ENCODE measurements at regions not wholly inside any gene's neighbourhood (a gene's known extent, or its start where the extent isn't known, plus 50 kb on each side); places are given as distances from the start of the nearest gene placed in this dataset.

DNA sequence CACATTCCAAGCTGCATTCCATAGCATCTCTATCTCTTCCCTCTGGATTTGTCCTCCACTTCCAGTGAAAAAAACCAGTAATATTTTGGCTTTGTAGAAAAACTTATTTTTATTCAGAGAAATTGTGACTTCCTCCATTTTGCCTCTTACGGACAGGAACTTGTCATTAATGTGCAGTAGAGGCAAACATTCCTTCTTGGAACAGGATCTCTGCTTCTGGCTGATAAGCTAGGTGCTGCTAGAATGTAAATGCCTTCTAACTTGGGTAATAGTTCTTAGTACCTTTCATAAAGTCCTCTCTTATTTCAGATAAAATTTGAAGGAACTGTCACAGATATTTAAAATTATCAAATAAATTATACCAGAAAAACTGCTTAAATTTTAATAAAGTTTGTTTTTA is 707.8 kb downstream of the USP25 start:
- H2AFZ ChIP-seq, result no peak overlapping the region
- H3K4me2 ChIP-seq (ENCODE audit: unreplicated experiment), result no peak overlapping the region
- no peak overlapping the region for H3K4me3 ChIP-seq
- H4K20me1 ChIP-seq (ENCODE audit: insufficient read depth), result no peaks in the 10 kb centered on the region
- no peaks in the 10 kb centered on the region for H3K36me3 ChIP-seq (ENCODE audit: low read depth)
- WGBS, 2 experiments (ENCODE audit: low coverage in 1 of 2, low lambda C conversion rate in 2 of 2, missing lambda C conversion rate in 2 of 2), result 97 to 100% methylated on average over 1 of the region's 1 CpG
- no peak for TF ChIP-seq EZH2phosphoT487 (IDR thresholded peaks at IDR 0.05; ENCODE audit: insufficient read depth, low read depth)
- no peaks in the 10 kb centered on the region for H3K4me1 ChIP-seq (ENCODE audit: insufficient read depth)
- H3K9me3 ChIP-seq (ENCODE audit: low read depth), result no peaks in the 10 kb centered on the region
- no peak overlapping the region for H3K27ac ChIP-seq
- no peak overlapping the region for H3K9ac ChIP-seq
- H3F3A ChIP-seq (ENCODE audit: insufficient read depth), result no peaks in the 10 kb centered on the region
- no peaks in the 10 kb centered on the region for H3K79me2 ChIP-seq (ENCODE audit: insufficient read depth)
- DNase-seq, result no peak
- in situ Hi-C loops (cut with MboI), result no loop called here
- no peaks in the 10 kb centered on the region; the same call in 1 of the 2 replicates for H3K9me2 ChIP-seq (ENCODE audit: insufficient read depth)
- H3K27me3 ChIP-seq (replicated peaks; ENCODE audit: insufficient read depth), result no peaks in the 10 kb centered on the region

DNA sequence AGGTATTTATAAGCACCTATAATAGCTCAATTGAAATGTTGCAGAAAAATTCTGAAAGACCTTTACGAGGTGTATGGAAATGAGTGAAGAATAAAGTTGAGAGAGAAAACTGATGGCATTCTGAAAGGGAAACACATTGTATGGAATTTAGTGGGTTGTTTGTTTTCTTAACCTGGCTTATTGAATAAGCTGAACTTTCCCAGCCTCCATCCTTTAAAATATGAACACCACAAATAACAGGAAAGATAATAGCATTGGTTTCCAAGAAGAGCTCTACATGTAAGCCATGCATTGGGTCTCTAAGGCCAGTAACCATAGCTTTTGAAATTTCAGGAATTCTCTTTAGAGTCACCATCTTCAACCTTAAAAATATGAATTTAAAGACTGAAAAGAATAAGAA is 709.0 kb downstream of the USP25 start:
- in situ Hi-C loops (cut with MboI), result no loop called here
- no peak for DNase-seq
- WGBS, 2 experiments (ENCODE audit: low coverage in 1 of 2, low lambda C conversion rate in 2 of 2, missing lambda C conversion rate in 2 of 2), result 100% methylated on average over 1 of the region's 1 CpG
- no peaks in the 10 kb centered on the region for H4K20me1 ChIP-seq (ENCODE audit: insufficient read depth)
- no peaks in the 10 kb centered on the region for H3K79me2 ChIP-seq (ENCODE audit: insufficient read depth)
- TF ChIP-seq EZH2phosphoT487 (IDR thresholded peaks at IDR 0.05; ENCODE audit: insufficient read depth, low read depth), result no peak
- H3K9me2 ChIP-seq (ENCODE audit: insufficient read depth), result no peaks in the 10 kb centered on the region; the same call in 1 of the 2 replicates
- no peak overlapping the region for H3K9ac ChIP-seq
- H3K4me1 ChIP-seq (ENCODE audit: insufficient read depth), result no peaks in the 10 kb centered on the region
- H3K27me3 ChIP-seq (replicated peaks; ENCODE audit: insufficient read depth), result no peaks in the 10 kb centered on the region
- no peaks in the 10 kb centered on the region for H3K36me3 ChIP-seq (ENCODE audit: low read depth)
- no peak overlapping the region for H3K4me2 ChIP-seq (ENCODE audit: unreplicated experiment)
- H3F3A ChIP-seq (ENCODE audit: insufficient read depth), result no peaks in the 10 kb centered on the region
- H3K9me3 ChIP-seq (ENCODE audit: low read depth), result no peaks in the 10 kb centered on the region
- no peak overlapping the region for H2AFZ ChIP-seq
- no peak overlapping the region for H3K4me3 ChIP-seq
- H3K27ac ChIP-seq, result no peak overlapping the region

DNA sequence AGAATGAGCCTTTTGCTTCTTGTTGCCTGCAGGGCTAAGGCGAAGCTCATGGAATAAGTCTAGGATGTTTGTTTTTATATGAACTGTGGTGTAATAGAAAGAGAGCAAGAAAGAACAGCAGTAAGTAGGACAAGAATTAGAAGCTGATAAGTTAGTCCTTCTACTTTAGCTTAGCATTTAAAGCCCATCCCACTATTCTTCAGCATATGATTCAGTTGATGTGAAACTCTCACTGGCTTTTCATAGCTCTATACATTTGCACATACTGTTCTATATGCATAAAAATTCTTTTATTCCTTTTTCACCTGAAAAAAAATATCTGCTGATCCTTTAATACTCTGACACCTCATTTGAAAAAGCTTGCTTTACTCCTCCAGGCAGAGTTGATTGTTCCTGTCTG is 712.0 kb downstream of the USP25 start:
- no peak overlapping the region for H3K27ac ChIP-seq
- no peak overlapping the region for H3K9ac ChIP-seq
- H3K36me3 ChIP-seq (ENCODE audit: low read depth), result 0 out of 2 replicates have a peak, but pooled peaks cover 4% of the 10 kb centered on the region
- H3K4me1 ChIP-seq (ENCODE audit: insufficient read depth), result no peaks in the 10 kb centered on the region
- H3K9me3 ChIP-seq (ENCODE audit: low read depth), result no peaks in the 10 kb centered on the region
- 91 to 92% methylated on average over 1 of the region's 1 CpG for WGBS, 2 experiments (ENCODE audit: low coverage in 1 of 2, low lambda C conversion rate in 2 of 2, missing lambda C conversion rate in 2 of 2)
- no peaks in the 10 kb centered on the region for H4K20me1 ChIP-seq (ENCODE audit: insufficient read depth)
- DNase-seq, result no peak
- in situ Hi-C loops (cut with MboI), result no loop called here
- H3F3A ChIP-seq (ENCODE audit: insufficient read depth), result no peaks in the 10 kb centered on the region
- H3K9me2 ChIP-seq (ENCODE audit: insufficient read depth), result no peaks in the 10 kb centered on the region
- H3K79me2 ChIP-seq (ENCODE audit: insufficient read depth), result peaks cover 14% of the 10 kb centered on the region; the same call in 1 of the 2 replicates
- H3K4me3 ChIP-seq, result no peak overlapping the region
- H3K27me3 ChIP-seq (replicated peaks; ENCODE audit: insufficient read depth), result no peaks in the 10 kb centered on the region
- TF ChIP-seq EZH2phosphoT487 (IDR thresholded peaks at IDR 0.05; ENCODE audit: insufficient read depth, low read depth), result no peak
- no peak for TF ChIP-seq EZH2 (IDR thresholded peaks at IDR 0.05; ENCODE audit: insufficient read depth, poor library complexity, severe bottlenecking)
- no peak overlapping the region for H3K4me2 ChIP-seq (ENCODE audit: unreplicated experiment)
- H2AFZ ChIP-seq, result no peak overlapping the region

DNA sequence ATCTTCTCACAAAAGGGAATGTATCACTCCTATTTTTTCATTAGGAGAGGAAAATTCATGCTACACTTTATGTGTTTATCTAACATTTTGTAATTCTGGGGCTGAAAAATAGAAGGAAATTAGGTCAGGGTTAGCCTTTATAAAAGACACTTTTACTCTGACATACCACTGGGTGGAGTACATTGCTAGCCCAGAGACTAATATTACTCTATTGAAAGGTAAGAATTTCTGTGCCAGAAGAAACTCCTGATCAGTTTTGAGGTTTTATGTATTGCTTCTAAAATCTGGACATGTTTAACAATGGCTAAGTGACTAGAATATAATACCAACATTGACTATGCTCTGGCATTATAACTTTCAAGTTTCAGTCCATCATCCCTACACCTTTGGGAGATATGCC is 724.6 kb downstream of the USP25 start:
- Histone ChIP-seq H4K20me1 (ENCODE audit: insufficient read depth) (no peaks in the 10 kb centered on the region; the same call in 1 of the 2 replicates), H3F3A (ENCODE audit: insufficient read depth) (no peaks in the 10 kb centered on the region), H3K9me2 (ENCODE audit: insufficient read depth) (no peaks in the 10 kb centered on the region), H3K27me3 (replicated peaks; ENCODE audit: insufficient read depth) (no peaks in the 10 kb centered on the region), H2AFZ (no peak overlapping the region), H3K36me3 (ENCODE audit: low read depth) (no peaks in the 10 kb centered on the region), H3K4me2 (ENCODE audit: unreplicated experiment) (no peak overlapping the region), H3K9ac (no peak overlapping the region), H3K79me2 (ENCODE audit: insufficient read depth) (0 out of 2 replicates have a peak, but pooled peaks cover 4% of the 10 kb centered on the region), H3K9me3 (ENCODE audit: low read depth) (no peaks in the 10 kb centered on the region), H3K4me3 (no peak overlapping the region), H3K4me1 (ENCODE audit: insufficient read depth) (no peaks in the 10 kb centered on the region), H3K27ac (no peak overlapping the region)
- TF ChIP-seq EZH2phosphoT487 (IDR thresholded peaks at IDR 0.05; ENCODE audit: insufficient read depth, low read depth), result no peak
- in situ Hi-C loops (cut with MboI), result no loop called here
- DNase-seq, result peak; percentile 37

GRCh38 chr21:16455526-16455925 is 725.7 kb downstream of the USP25 start:
- Histone ChIP-seq H2AFZ (no peak overlapping the region), H3K79me2 (ENCODE audit: insufficient read depth) (0 out of 2 replicates have a peak, but pooled peaks cover 4% of the 10 kb centered on the region), H3K9me3 (ENCODE audit: low read depth) (no peaks in the 10 kb centered on the region), H3K4me2 (ENCODE audit: unreplicated experiment) (no peak overlapping the region), H3K27me3 (replicated peaks; ENCODE audit: insufficient read depth) (no peaks in the 10 kb centered on the region), H4K20me1 (ENCODE audit: insufficient read depth) (no peaks in the 10 kb centered on the region; the same call in 1 of the 2 replicates), H3K4me1 (ENCODE audit: insufficient read depth) (no peaks in the 10 kb centered on the region), H3F3A (ENCODE audit: insufficient read depth) (no peaks in the 10 kb centered on the region), H3K36me3 (ENCODE audit: low read depth) (no peaks in the 10 kb centered on the region), H3K27ac (no peak overlapping the region), H3K9ac (no peak overlapping the region), H3K4me3 (no peak overlapping the region), H3K9me2 (ENCODE audit: insufficient read depth) (no peaks in the 10 kb centered on the region)
- in situ Hi-C loops (cut with MboI), result no loop called here
- WGBS, 2 experiments (ENCODE audit: low coverage in 1 of 2, low lambda C conversion rate in 2 of 2, missing lambda C conversion rate in 2 of 2), result 96 to 97% methylated on average over 2 of the region's 2 CpGs
- no peak for DNase-seq
- TF ChIP-seq EZH2 (IDR thresholded peaks at IDR 0.05; ENCODE audit: insufficient read depth, poor library complexity, severe bottlenecking) (no peak), EZH2phosphoT487 (IDR thresholded peaks at IDR 0.05; ENCODE audit: insufficient read depth, low read depth) (no peak)

Data from GM23248 (cell line).